GM12865 (cell line): ENCODE measurements at regions not wholly inside any gene's neighbourhood (a gene's known extent, or its start where the extent isn't known, plus 50 kb on each side); places are given as distances from the start of the nearest gene placed in this dataset.
"Not testable (repeated sequence)": the region's sequence is repeated elsewhere in the genome, so short reads cannot be mapped to it uniquely, and the experiment has no call there.

ENCODE experiments used
- DNase-seq: peaks from one replicate; pipeline ENCODE4 v3.0.0; 2010; ENCODE audit warnings: low read depth
- H3K4me3 ChIP-seq: 2 replicates; pipeline ENCODE4 v1.5.1; 2011; ENCODE audit warnings: mild to moderate bottlenecking, low read depth, low read length, control low read depth
- TF ChIP-seq, protein P1 (sequence below): IDR thresholded peaks from 2 replicates; pipeline ENCODE4 v1.5.1; 2011; ENCODE audit warnings: low read length, control low read depth, low read depth, inconsistent platforms; ENCODE audit not compliant: insufficient read depth; ENCODE audit errors: missing control alignments

DNA sequence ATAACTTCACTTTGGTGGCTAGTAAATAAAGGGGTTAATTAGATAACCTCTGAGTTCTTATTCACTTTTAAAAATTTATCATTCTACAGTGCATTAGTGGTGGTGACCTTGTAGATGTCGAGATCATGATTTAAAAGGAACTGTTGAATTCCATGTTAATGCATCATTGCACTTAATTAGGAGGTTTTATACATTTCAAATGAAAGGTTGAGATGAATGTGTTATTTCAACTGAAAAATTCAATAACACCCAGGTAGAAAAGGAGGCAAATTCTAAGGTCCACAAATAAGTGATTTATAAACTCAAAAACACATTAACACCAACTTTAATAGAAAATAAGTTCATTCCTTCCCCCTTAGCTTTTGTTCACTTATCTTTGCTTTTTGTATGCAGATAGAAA lies 58.3 kb upstream of the TMEM170B start:
- H3K4me3 ChIP-seq: no peak overlapping the region
- TF ChIP-seq, protein P1, sequence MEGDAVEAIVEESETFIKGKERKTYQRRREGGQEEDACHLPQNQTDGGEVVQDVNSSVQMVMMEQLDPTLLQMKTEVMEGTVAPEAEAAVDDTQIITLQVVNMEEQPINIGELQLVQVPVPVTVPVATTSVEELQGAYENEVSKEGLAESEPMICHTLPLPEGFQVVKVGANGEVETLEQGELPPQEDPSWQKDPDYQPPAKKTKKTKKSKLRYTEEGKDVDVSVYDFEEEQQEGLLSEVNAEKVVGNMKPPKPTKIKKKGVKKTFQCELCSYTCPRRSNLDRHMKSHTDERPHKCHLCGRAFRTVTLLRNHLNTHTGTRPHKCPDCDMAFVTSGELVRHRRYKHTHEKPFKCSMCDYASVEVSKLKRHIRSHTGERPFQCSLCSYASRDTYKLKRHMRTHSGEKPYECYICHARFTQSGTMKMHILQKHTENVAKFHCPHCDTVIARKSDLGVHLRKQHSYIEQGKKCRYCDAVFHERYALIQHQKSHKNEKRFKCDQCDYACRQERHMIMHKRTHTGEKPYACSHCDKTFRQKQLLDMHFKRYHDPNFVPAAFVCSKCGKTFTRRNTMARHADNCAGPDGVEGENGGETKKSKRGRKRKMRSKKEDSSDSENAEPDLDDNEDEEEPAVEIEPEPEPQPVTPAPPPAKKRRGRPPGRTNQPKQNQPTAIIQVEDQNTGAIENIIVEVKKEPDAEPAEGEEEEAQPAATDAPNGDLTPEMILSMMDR: no peak
- no peak for DNase-seq

DNA sequence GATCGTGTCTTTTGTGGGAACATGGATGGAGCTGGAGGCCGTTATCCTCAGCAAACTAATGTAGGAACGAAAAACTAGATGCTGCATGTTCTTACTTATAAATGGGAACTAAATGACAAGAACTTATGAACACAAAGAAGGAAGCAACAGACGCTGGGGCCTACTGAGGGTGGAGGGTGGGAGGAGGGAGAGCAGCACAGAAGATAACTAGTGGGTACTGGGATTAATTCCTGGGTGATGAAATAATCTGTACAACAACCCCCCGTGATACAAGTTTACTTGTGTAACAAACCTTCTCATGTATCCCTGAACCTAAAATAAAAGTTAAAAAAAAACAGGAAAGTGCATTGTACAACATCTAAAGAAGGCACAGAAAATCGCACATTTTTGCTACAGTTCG lies 59.0 kb upstream of the TMEM170B start:
- no peak for DNase-seq
- TF ChIP-seq, protein P1: no peak
- H3K4me3 ChIP-seq: no peak overlapping the region

DNA sequence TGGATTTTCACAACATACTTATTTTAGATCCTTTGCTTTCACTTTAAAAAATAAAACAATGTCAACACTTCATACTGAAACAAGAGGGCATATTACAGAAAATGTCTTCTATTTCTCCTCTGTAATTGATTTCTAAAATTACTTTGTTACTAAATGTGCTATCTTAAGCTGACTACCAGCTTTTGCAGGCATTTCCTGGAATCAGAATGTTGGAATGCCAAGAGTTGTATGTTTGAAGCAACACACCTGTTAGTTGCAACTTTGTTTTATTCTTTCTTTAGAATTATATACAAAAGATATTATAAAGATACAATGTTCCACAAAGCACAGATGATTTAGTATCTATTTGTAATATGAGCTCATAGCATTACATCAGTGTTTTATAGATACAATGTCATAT lies 62.5 kb upstream of the TMEM170B start:
- TF ChIP-seq, protein P1: no peak
- no peak for DNase-seq
- H3K4me3 ChIP-seq: no peak overlapping the region

DNA sequence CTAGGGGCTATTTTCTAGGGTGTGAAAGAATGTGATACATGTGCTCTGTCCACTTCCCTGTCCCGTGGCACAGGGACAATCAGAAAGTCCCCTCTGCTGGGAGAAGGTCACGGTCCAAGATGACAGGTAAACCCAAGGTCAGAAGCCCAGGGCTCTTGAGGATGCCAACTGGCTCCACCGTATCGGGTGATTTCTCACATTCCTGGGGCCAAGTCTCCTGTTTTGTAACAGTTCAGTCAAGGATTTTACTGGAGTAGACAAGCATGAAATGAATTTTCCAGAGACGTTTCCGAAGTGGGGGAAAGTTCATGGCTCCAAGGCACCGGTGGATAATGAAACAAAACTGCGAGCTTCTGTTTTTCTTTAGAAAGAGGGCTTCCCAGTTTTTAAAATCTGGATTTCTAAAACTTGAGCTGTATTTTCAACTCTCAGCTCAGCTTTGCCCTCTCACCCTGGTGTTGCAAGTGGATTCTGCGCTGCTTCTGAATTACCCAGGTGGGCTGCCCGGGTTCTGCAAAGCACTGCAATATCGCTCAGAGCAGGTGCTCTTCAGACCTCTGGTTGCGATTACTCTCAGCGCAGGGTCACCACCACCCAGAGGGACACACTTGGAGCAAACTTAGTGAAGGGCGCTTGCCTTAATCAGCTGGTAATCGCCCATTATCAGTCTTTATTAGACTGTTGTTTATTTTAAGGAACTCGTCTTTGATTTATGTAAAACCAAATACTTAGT lies 64.4 kb upstream of the TMEM170B start:
- TF ChIP-seq, protein P1: no peak
- DNase-seq: no peak
- no peak overlapping the region for H3K4me3 ChIP-seq

DNA sequence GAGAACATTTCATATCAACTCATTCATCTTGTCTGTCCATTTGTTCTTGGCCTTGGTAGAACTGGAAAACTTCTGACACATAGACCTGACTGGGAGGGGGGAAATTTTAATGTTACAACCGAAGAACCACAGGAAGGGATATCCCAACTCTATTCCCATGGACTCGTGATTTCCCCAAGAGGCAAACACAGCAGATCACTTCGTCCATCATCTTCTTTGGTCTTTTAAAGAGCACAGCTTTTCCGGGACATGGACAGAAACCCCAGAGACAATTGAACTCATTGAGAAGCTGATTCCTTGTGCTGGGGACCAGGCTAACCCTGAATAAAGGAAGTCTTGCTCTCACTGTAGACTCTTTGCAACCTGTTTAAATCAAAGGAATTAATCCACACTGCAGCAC lies 66.3 kb upstream of the TMEM170B start:
- TF ChIP-seq, protein P1: no peak
- no peak overlapping the region for H3K4me3 ChIP-seq
- DNase-seq: no peak

DNA sequence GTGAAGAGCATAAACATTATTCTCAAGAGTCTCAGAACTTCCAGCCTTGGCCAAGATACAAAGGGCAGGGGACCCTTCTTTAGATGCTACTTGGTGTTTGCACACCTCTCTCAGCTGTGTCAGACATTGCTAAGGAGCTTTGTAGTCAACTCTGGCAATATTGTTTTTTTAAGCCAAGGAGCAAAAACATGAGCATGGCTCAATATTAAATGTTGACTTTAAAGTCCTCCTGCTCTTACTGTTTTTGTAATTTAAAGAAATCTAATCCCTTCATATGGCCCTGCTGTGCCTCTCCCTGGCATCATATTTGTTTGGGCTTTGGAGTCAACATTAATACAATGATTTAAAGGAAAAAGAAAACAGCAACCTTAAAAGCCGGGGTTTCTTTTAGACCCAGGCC lies 67.9 kb upstream of the TMEM170B start:
- no peak for DNase-seq
- TF ChIP-seq, protein P1: no peak
- H3K4me3 ChIP-seq: no peak overlapping the region

DNA sequence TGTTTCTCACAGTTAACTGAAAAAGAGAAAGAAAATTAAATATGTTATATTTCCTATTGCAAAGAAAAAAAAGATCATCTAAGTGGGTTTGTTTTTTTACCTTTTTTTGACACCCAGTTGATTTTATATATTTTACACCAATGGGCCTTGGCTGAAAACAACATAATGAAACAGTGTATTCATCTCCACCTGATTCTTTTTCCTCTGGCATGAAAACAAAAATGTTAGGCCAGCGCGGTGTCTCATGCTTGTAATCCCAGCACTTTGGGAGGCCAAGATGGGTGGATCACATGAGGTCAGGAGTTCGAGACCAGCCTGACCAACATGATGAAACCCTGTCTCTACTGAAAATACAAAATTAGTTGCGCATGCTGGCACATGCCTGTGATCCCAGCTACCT lies 69.3 kb upstream of the TMEM170B start:
- not testable (repeated sequence) for DNase-seq, H3K4me3 ChIP-seq
